ENCODE measurements at regions not wholly inside any gene's neighbourhood (a gene's known extent, or its start where the extent isn't known, plus 50 kb on each side); places are given as distances from the start of the nearest gene placed in this dataset.
"Not testable (repeated sequence)": the region's sequence is repeated elsewhere in the genome, so short reads cannot be mapped to it uniquely, and the experiment has no call there.

DNA sequence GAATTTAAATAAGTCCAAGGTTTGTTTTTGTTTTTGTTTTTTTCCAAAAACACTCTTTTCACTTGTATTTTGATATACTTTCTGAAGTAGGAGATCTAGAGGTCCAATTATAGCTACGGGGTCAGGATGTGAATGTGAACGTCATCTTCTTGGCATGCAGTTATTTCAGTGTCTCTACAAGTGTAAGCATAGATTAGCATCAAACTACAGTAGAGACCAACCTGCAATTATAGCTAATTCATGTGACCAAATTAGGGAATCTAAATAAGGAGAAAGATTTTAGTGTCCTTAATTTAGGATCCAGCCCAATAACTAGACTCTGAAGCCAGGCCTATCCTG lies 107.3 kb upstream of the PALMD start:
- DNase-seq (ENCODE audit: low spot score) = no peak

DNA sequence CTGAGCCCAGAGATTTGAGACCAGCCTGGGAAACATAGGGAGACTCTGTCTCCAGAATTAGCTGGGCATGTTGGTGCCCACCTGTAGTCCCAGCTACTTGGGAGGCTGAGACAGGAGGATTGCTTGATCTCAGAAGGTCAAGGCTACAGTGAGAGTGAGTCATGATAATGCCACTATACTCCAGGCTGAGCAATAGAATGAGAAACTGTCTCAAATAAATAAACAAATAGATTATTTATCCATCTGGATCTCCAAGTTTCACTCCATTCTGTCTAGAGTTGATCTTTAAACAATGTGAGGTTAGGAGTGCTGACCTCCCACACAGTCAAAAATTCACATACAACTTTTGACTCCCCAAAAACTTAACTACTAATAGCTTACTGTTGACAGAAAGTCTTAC lies 106.8 kb upstream of the PALMD start:
- no peak for DNase-seq (ENCODE audit: low spot score)

DNA sequence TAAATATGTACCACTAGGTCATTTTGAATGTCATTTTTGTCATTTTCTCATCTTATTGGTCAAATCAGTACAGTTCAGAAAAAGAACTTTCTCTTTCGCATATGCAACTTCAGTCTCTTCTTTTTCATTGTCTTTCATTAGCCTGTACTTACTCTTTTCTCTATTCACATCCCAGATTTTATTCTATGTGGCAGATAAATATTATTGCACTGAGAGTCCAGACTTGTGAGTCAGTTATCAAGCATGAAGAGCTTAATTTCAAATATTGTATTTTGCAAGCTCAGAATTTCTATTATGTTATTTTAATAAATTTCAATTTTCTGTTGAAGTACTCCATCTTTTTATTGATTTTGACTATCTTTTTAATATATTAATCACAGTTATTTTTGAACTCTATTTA lies 105.2 kb upstream of the PALMD start:
- no peak for DNase-seq (ENCODE audit: low spot score)

DNA sequence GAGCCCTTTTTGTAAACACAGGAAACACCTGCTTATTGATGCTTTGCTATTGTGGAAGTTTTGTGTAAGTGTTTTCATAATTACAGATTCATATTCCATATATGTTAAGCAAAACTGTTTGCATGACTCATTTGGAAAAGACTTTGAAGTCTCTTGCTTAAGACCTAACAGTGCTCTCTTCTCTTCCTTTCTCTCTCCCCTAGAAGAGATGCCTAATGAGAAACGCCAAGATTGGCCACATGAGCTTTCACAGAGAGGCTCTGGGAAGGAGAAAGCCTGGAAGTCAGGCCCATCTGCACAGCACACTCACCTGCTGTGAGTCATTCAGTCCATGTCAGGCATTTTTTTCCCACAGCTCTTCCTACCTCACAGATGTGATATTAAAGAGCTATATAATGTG lies 101.6 kb upstream of the PALMD start:
- peak; percentile 70 for DNase-seq (ENCODE audit: low spot score)

DNA sequence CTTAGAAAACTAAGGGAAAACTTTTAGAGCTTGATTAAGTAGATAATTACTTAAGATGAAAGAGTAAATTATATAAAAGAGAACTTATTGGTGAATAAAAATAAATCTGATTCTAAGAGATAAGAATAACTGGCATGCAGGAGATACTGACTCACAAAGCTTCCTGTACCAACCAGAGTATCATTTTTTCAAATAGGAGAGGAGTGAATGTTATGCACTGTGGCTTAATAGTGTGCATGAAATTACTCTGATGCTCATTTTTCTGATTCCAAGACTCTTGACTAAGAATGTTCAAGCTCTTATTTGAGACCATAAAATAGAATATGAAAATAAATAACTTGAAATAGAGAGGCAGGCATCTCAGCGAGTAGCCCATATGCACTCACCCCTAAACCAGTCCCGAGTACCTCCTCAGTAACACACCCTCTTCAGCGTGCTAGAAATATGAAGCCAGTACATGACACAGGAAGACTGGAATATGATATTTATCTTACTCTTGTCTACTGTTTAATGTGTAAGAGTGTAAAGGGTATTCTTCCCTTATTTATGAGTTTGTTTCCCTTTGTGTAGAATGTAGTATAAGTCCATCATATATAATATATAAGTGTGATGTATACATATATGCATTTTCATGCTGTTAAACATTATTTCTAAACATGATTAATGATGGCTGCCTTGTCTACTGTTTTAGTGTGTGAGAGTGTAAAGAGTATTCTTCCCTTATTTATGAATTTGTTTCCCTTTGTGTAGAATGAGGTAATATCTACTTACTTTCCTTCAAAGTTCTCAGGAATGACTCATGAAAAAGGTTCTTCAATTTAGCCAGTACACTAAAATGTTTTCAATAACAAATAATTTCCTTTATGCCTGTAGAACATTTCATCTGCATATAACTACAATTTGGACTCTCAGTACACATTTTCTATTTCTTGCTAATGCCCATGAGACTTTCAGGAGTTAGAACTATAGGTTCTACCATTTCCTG lies 99.2 kb upstream of the PALMD start:
- peak; percentile 14 for DNase-seq (ENCODE audit: low spot score)

DNA sequence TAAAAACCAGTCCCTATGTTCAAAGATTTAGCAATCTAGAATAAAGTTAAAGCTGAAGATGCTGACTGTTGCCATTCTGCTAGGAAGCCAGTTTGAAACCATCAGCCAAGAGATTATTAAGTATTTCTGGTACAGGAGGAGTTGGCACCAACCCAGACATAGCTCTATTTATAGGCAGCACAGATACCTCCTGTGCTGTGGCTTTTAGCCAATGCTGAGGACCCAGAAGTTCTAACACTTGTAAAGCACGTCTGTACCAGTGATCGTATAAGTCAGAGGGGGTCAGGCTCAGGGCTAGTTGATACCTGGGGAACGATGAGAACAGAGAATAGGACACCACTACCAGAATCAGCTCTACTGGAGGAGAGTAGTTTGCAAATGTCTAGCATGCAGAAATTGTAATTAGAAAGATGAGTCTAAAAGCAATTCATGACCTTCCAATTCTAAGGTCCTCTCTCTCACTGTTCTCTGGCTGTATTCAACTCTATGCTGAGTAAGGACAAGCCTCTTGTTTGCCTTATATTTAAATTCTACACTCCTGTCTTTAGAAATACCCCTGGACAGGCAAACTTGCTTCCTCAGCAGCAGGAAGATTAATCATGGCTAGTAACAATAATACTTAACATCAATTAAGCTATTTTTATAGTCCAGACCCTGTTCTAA lies 96.8 kb upstream of the PALMD start:
- DNase-seq (ENCODE audit: low spot score) = peak; percentile 10

DNA sequence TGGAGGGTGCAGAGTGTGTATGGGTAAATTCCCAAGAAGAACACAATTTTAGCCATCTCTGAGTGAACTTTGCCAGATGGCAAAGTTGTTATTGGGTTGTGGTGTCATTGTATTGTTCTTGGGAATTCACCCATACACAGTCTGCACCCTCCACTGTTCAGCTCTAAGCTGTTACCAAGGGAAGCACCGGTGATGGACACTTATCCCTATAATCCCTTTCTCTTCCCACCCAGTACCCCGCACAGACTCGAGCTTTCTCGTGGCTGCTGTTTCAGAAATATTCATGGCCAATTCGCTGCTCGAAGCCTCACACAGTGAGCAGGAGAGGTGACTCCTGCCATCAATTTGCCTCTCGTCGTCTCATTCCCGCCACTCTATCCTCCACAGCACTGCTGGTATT lies 95.7 kb upstream of the PALMD start:
- DNase-seq (ENCODE audit: low spot score) = no peak

DNA sequence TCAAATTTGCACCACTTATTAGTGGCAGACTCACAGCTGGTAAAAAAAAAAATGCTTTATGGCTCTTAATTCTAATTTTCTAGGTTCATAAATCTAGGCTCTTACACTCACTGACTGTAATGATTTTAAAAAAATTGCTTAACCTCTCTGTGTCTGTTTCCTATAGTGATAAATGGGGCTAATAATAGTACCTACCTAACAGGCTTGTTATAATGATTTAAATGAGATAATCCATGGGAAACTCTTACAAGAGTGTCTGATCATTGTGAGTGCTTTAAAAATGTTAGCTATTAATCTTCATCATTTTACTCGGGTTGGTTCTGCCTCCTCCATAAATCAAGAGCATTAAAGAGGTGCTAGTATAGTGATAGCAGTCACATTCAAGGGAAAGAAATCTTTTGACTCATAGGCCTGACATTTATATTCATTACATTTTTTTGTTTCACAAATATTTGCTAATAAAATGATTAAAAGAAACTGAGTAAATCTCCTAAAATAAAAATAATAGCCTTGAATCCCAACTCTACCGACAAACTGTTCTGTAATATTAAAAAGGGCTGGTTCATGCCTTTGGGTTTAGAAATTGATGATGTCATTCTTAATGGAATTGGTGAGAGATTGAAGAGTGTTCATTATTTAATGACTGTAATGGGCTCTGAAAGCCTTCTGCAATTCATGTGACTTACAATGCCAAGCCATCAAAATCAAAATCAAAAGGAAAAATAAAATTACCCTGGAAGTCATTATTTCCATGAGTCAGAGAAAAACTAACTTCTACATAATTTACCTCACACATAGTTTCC lies 93.9 kb upstream of the PALMD start:
- no peak for DNase-seq (ENCODE audit: low spot score)

DNA sequence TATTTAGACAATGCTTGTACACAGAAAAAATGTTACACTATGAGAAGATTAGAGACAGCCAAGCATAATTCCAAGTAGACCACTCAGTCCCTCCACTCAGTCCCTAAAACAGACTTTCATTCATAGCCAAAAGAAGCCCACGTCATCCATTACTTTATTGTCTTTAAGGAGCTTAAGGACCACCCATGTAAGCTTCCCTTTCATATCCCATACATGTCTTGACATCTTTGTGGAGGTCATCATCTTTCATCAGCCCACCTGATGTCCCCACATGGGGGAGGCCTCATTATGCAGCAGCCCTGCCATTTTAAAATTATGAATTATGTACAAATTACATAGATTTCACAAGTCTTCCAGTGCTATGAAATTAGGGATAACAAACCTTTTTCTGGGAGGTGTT lies 92.6 kb upstream of the PALMD start:
- DNase-seq (ENCODE audit: low spot score) = no peak

DNA sequence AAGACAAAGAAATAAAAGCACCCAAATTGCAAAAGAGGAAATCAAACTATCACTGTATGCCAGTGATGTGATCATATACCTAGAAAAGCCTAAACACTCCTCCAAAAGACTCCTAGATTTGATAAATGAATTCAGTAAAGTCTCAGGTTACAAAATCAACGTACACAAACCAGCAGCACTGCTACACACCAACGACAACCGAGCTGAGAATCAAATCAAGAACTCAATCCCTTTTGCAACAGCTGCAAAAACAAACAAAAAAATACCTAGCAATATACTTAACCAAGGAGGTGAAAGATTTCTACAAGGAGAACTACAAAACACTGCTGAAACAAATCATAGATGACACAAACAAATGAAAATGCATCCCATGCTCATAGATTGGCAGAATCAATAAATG lies 92.1 kb upstream of the PALMD start:
- not testable (repeated sequence) for DNase-seq (ENCODE audit: low spot score)

DNA sequence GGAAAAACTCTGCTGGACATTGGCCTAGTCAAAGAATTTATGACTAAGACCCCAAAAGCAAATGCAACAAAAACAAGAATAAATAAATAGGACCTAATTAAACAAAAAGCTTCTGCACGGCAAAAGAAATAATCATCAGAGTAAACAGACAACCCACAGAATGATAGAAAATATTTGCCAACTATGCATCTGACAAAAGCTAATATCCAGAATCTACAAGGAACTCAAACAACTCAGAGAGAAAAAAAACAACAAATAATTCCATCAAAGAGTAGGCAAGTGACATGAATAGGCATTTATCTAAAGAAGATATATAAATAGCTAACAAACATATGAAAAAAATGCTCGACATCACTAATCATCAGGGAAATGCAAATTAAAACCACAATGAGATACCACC lies 91.2 kb upstream of the PALMD start:
- no peak for DNase-seq (ENCODE audit: low spot score)

DNA sequence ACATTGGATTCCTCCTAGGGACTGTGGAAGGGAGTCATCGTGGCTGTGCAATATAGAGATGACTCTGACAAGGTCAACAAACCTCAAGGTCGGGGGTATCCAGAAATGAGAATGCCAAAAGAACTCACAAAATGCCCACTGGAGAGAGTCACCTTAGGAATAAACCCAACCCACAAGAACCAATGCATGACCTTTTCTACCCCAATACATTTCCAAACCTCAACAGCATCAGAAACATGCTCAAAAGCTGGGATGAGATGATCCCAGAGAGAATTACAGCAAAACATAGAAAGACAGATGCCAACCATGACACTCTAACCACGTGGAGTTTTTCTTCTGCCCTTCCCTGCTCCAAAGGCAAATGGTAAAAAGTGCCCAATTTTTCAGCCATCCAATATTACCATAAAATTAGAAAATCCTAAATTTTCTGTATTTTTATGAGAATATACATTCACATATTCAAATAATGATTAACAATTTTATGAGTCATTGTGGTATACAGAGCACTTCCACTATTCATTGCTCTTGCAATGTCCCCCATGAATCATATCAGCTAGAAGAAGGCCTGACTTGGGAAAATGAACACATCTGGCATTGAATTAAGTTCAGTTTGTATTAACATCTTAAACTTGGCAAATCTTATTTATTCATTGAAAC lies 88.2 kb upstream of the PALMD start:
- DNase-seq (ENCODE audit: low spot score) = peak; percentile 79

DNA sequence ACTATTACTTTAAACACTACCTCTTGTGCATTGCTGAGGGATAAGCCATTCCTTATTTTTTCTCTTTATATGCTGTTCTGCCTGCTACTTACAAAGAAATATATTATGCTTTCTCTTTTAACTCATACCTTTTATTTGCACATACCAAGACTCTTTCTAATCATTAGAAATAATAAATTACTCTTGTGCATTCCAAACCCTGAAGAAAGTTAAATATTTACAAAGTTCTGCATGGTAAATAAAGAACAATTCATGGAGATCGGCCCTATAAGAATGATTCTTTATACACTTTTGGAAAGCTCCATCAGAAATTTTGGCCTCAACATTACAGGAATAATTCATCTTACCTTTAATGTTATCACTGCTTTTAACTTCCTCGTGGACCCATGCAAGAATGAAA lies 86.7 kb upstream of the PALMD start:
- DNase-seq (ENCODE audit: low spot score) = peak; percentile 39

DNA sequence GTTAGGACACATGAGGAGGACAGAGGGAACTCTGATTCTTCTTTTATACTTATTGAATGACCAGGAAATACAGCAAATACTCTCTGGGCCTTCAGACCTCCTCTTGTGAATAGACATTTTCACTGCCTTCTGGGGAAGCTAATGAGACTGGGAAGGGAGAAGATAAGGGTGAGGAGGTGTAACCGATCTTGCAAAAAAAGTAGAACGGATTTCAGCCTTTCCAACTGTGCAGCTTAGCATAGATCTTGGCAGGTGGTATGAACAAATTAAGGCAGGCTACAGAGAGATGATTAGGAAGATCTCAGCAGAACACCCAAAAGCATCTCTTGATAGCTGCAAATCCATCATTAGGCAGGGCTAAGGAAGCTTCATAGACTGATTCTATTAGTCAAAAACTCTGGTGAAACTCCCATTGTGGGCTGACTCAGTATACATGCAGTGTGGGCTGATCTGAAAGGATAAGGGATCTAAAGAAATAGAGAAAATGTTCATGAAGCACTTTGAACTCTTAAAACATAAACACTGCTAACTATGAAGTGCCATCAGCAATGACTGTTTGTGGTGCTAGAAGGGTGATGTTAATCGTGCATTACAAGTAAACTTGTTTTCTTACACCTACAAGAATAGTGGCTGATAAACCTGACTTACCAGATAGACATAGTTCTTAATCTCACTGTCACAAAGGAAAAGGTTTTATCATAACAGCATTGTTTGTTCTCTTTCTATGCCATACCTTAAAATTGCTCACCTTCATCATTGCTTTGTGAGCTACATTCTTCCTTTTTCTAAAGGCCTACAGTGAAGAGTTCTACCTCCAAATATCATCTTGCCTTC lies 85.5 kb upstream of the PALMD start:
- DNase-seq (ENCODE audit: low spot score) = no peak

DNA sequence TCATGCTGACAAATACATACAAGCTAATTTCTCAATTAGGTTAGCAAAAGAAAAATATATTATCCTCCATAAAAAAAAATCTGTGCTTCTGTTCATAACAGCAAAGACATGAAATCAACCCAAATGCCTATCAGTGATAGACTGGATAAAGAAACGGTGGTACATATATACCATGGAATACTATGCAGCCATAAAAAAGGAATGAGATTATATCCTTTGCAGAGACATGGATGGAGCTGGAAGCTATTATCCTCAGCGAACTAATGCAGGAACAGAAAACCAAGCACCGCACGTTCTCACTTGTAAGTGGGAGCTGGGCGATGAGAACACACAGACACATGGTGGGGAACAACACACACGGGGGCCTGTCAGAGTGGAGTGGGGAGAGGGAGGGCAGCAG lies 84.0 kb upstream of the PALMD start:
- DNase-seq (ENCODE audit: low spot score) = no peak

DNA sequence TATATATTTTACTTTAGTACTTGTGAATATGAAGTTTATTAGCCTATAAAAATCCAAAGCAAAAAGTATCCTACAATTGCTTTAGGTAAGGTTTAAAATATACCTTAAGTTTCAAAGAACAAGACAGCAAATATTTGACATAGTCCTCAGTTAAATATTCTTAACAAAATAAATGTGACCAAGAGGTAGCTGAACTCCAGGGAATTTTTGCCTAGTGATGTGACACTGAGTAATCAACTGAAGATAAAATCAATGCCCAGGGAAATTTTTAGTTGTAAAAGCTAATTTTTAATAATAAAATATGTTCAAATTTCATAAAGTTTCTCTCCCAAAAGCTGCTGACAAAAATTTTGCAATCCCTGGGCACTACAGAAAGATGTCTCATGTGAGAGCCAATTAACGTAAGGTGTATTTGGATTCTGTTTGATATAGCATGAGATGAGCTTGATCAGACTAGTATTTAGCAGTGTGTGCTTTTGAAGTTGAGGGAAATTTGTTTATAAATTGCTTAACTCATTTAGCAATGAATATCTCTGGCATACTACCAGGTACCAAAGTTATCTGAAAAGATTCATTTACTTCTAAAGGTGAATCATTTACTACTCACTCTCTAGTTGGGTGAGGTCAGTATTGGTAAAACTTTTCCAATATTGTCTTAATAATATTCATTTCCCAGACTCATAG lies 80.2 kb upstream of the PALMD start:
- DNase-seq (ENCODE audit: low spot score) = peak; percentile 31

DNA sequence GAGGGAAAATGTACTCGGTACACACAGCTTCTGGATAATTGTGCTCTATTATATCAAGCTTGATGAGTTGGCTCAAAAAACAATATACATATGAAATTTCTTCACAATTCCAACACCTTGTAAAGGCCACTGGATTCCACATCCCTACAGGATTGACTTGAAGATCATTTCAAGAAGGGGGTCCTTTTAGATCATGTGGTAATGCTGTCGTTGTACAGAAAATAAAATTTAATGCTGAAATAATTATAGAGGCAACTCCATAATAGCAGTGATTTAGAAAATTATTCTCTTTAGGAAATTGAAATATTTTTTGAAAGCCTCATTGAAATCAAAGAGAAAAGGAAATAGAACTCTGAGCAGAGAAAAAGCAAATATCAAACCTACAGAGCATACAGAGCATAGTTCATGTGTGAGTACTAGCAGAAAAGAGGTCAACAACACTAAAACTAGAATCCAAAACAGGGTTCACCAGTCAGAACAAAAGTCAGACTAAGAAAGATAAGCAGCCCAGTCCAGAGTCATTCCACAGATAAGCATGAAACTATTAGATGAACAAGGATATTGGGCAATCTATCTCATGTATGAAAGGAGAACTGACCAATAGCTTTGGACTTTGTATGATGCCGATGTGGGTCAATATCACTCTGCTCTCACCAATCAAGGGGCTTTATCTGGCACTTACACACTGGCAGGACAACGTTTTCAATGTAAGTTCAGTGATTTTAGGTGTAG lies 79.5 kb upstream of the PALMD start:
- no peak for DNase-seq (ENCODE audit: low spot score)

DNA sequence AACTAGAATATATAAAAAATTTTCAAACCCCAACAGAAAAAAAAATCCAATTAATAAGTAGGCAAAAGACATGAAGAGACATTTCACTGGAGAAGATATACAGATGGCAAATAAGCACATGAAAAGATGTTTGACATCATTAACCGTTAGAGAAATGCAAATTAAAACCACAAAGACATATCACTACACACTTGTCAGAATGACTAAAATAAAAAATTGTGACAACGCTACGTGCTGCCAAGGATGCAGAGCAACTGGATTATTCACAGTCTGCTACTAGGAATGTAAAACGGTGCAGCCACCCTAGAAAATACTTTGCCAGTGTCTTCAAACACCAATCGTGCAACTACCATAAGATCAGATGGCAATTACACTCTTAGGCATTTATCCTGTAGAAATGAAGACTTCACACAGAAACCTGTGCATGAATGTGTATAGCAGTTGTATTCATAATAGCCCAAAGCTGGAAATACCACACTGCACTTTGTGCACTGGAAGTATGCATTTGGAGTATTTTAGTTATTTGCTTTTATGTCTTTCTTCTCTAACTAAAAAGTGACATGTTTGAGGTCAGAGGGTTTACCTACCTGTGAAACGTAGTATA lies 75.3 kb upstream of the PALMD start:
- no peak for DNase-seq (ENCODE audit: low spot score)

DNA sequence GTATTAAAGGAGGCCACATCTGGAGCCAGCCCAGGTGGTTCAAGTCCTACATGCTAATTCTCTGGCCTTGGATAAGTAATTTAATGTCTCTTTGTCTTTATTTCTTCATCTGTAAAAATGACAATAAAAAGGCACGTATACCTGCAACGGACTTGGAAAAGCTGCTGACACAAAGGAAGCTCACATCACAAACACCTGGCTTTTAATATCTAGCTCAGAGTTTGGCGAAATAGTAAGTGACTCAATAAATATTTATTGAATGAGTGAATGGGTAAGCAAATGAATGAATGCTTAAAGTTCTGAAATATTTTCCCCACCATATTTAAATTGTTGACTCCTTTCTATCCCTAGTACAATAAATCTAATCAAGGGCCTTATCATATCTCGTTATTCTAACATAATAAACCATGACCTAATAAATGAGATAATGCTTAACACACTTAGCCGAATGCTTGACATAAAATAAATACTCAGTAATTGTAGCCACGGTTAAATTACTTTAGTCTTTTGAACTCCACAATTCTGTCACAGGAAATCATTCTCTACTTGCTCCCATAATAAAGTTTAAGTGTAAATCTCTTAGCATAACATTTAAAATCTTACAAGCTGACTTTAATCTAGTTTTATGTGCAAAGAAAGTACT lies 74.7 kb upstream of the PALMD start:
- DNase-seq (ENCODE audit: low spot score) = no peak

Measured in kidney tubule cell (primary cell).